Right lobe of liver (tissue), 6 donors: ENCODE measurements at regions not wholly inside any gene's neighbourhood (a gene's known extent, or its start where the extent isn't known, plus 50 kb on each side); places are given as distances from the start of the nearest gene placed in this dataset.
"Not testable (repeated sequence)": the region's sequence is repeated elsewhere in the genome, so short reads cannot be mapped to it uniquely, and the experiment has no call there.

Experiments used
- ATAC-seq, 4 donors: fragments of 200-7000 bp; cut with Tn5 transposase; one replicate each; pipeline ENCODE4 v1.9.1; 2020; ENCODE audit warnings: mild to moderate bottlenecking in 4 of 4, moderate library complexity in 4 of 4
- DNase-seq, 3 donors: peaks; one replicate each; pipeline ENCODE4 v3.0.0-alpha.2; 2020
- H3K27ac ChIP-seq, 3 donors: fragments of 200-600 bp; one replicate each; pipeline ENCODE4 v1.8.0; 2022
- H3K27me3 ChIP-seq, 2 donors: fragments of 200-600 bp; one replicate each; pipeline ENCODE4 v1.8.0; 2022
- H3K36me3 ChIP-seq, 4 donors: fragments of 200-600 bp; sonication (generic) in 1 of 4; one replicate each; pipeline versions ENCODE4 v1.5.1 to v1.8.0; 2017 to 2022; ENCODE audit warnings: control low read depth in 1 of 4
- H3K4me1 ChIP-seq, 4 donors: fragments of 200-600 bp; sonication (generic) in 1 of 4; one replicate each; pipeline versions ENCODE4 v1.5.1 to v1.8.0; 2017 to 2022; ENCODE audit warnings: control low read depth in 1 of 4
- H3K4me3 ChIP-seq, 3 donors: fragments of 200-600 bp; one replicate each; pipeline ENCODE4 v1.8.0; 2022
- H3K9me3 ChIP-seq, 4 donors: fragments of 200-600 bp; sonication (generic) in 1 of 4; one replicate each; pipeline versions ENCODE4 v1.5.1 to v1.8.0; 2017 to 2022; ENCODE audit warnings: control low read depth in 1 of 4
- POLR2A ChIP-seq: fragments of 450-650 bp; IDR thresholded peaks from one replicate; pipeline ENCODE4 v1.6.1; 2017; ENCODE audit warnings: antibody characterized with exemption, mild to moderate bottlenecking
- WGBS: methylation state at CpG from one replicate; pipeline ENCODE4 v1.1.6; 2018; ENCODE audit warnings: low coverage, low lambda C conversion rate; ENCODE audit not compliant: insufficient coverage; ENCODE audit errors: missing lambda C conversion rate; 5-methylcytosine and 5-hydroxymethylcytosine counted together
- intact Hi-C, 2 donors: fragments of 100-400 bp; cut with DNase I; formaldehyde crosslinking; loops; one replicate each; pipeline versions ENCODE4 v1.11.2 to v1.14.1; 2022
- TF ChIP-seq, protein P1 (sequence below), 4 donors: fragments of 200-600 bp in 3 of 4; fragments of 450-650 bp in 1 of 4; IDR thresholded peaks; one replicate each; pipeline versions ENCODE4 v1.5.1 to v1.8.0; 2016 to 2022; ENCODE audit warnings: antibody characterized with exemption in 4 of 4, mild to moderate bottlenecking in 2 of 4
- donor health status: DM: no; HTN: yes; CAD: no.
- donor health status: DM: no; HTN: no; CAD: no.
- donor health status: DM: no; HTN: no; CAD: no.
- donor health status: DM: no; HTN: yes; CAD: no.
- donor health status: DM: no; HTN: yes; CAD: no.

GRCh38 chr1:60847855-60848582 is 234.3 kb upstream of the NFIA start:
- intact Hi-C loops = no loop called here

DNA sequence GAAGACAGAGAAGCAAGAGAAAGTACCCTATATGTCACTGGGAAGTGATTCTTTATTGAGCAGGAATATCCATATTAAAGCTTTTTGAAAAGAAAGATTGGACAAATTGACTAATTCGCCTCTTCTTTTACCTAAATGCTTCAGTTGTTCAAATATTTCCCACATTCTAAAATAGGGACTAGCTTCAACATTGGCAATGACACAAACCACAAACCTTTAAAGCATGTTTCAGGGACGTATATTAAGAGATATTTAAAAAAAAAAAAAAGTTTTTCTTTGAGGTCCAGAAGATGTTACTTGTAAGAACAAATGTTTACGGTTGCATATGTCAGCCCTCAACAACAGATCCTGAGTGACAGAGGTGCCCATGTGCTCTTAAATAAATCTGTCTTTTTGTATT is 235.0 kb upstream of the NFIA start:
- H3K4me1 ChIP-seq = no peaks in the 10 kb centered on the region
- no peaks in the 10 kb centered on the region for H3K36me3 ChIP-seq
- TF ChIP-seq, protein P1, sequence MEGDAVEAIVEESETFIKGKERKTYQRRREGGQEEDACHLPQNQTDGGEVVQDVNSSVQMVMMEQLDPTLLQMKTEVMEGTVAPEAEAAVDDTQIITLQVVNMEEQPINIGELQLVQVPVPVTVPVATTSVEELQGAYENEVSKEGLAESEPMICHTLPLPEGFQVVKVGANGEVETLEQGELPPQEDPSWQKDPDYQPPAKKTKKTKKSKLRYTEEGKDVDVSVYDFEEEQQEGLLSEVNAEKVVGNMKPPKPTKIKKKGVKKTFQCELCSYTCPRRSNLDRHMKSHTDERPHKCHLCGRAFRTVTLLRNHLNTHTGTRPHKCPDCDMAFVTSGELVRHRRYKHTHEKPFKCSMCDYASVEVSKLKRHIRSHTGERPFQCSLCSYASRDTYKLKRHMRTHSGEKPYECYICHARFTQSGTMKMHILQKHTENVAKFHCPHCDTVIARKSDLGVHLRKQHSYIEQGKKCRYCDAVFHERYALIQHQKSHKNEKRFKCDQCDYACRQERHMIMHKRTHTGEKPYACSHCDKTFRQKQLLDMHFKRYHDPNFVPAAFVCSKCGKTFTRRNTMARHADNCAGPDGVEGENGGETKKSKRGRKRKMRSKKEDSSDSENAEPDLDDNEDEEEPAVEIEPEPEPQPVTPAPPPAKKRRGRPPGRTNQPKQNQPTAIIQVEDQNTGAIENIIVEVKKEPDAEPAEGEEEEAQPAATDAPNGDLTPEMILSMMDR (IDR thresholded peaks at IDR 0.05) = no peak
- TF ChIP-seq POLR2A = no peak
- no peaks in the 10 kb centered on the region for H3K9me3 ChIP-seq
- H3K27ac ChIP-seq = no peak overlapping the region
- ATAC-seq = no peak
- no peaks in the 10 kb centered on the region for H3K27me3 ChIP-seq
- intact Hi-C loops = no loop called here
- no peak overlapping the region for H3K4me3 ChIP-seq
- DNase-seq = no peak
- 67% methylated on average over 3 of the region's 3 CpGs for WGBS

More at GRCh38 chr1:60847855-60848582, 234.3 kb upstream of the NFIA start:
- no peaks in the 10 kb centered on the region for H3K9me3 ChIP-seq
- H3K27me3 ChIP-seq = no peaks in the 10 kb centered on the region
- H3K4me1 ChIP-seq = no peaks in the 10 kb centered on the region
- DNase-seq = no peak
- no peaks in the 10 kb centered on the region for H3K36me3 ChIP-seq
- TF ChIP-seq, protein P1 (IDR thresholded peaks at IDR 0.05) = no peak
- no peak for TF ChIP-seq POLR2A
- ATAC-seq = no peak
- H3K4me3 ChIP-seq = no peak overlapping the region
- H3K27ac ChIP-seq = no peak overlapping the region
- WGBS = 77% methylated on average over 4 of the region's 4 CpGs

- H3K9me3 ChIP-seq, ATAC-seq, intact Hi-C loops, H3K4me1 ChIP-seq, H3K27me3 ChIP-seq, H3K36me3 ChIP-seq, DNase-seq, H3K27ac ChIP-seq, H3K4me3 ChIP-seq: not testable (repeated sequence)
- 100% methylated on average over 3 of the region's 3 CpGs for WGBS
Observed at GRCh38 chr1:60845659-60846058, 236.7 kb upstream of the NFIA start.

GRCh38 chr1:60842304-60842703 is 240.1 kb upstream of the NFIA start:
- H3K4me3 ChIP-seq = no peak overlapping the region
- no peak for TF ChIP-seq POLR2A
- TF ChIP-seq, protein P1 (IDR thresholded peaks at IDR 0.05) = no peak
- H3K4me1 ChIP-seq = no peaks in the 10 kb centered on the region
- no peak overlapping the region for H3K27ac ChIP-seq
- H3K9me3 ChIP-seq = no peaks in the 10 kb centered on the region
- H3K36me3 ChIP-seq = no peaks in the 10 kb centered on the region
- intact Hi-C loops = no loop called here
- no peaks in the 10 kb centered on the region for H3K27me3 ChIP-seq
- DNase-seq = no peak
- ATAC-seq = no peak
- 100% methylated on average over 2 of the region's 2 CpGs for WGBS

DNA sequence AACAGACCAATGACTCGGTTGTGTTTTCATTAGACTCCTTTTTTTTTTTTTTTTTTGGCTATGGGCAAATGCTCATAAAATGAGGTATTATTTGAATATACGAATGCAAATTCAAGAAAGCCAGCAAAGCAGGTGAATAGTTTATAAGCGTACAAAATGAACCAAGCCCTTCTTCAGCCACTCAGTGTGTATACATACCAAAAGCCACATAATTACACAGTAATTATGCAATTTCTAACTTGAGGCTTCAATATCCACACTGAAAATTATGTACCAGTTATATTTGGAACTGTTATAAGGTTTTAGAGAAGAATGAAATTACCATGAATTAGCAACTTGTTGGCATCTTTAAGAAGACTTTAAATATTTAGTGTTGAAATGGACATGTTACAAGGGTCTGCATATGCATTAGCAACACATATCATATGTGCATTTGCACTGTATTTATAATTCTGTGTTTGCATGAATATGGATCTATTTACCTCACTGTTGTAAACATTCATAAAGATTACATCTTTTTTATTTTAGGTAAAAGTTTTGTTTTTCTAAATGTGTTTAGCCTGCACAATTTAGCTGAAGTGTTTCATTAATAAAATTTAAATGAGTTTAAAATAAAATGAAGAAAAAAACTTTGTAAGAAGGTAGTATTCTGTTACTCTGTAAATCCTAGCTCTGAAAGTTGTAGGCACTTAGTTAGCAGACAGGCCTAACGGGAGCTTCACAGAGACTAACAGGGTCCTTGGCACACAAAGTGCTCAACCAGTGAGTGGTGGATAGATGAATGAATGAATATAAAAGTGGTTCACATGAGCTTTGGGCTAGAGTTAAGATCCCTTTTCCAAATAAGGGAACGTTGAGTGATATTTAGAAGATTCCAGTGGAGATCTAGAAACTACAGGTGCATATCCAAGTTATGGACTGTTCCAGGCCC is 241.0 kb upstream of the NFIA start:
- Histone ChIP-seq H3K36me3 (no peaks in the 10 kb centered on the region), H3K27me3 (no peaks in the 10 kb centered on the region), H3K9me3 (no peaks in the 10 kb centered on the region), H3K27ac (no peak overlapping the region), H3K4me1 (no peaks in the 10 kb centered on the region), H3K4me3 (no peak overlapping the region)
- TF ChIP-seq POLR2A = no peak
- TF ChIP-seq, protein P1 (IDR thresholded peaks at IDR 0.05) = no peak
- DNase-seq = no peak
- WGBS = 83% methylated on average over 5 of the region's 5 CpGs
- no peak for ATAC-seq
- intact Hi-C loops = no loop called here

- DNase-seq, H3K4me3 ChIP-seq, H3K4me1 ChIP-seq, H3K9me3 ChIP-seq, H3K27me3 ChIP-seq, intact Hi-C loops, H3K27ac ChIP-seq, H3K36me3 ChIP-seq, ATAC-seq: not testable (repeated sequence)
- WGBS = 78% methylated on average over 2 of the region's 2 CpGs
Observed at GRCh38 chr1:60840476-60840875, 241.9 kb upstream of the NFIA start.
